K562 (cell line): ENCODE measurements at regions not wholly inside any gene's neighbourhood (a gene's known extent, or its start where the extent isn't known, plus 50 kb on each side); places are given as distances from the start of the nearest gene placed in this dataset.

Experiments used
- ATAC-seq: fragments of 200-7000 bp; cut with Tn5 transposase; 3 replicates; pipeline ENCODE4 v1.9.1; 2020; ENCODE audit warnings: moderate library complexity
- BruUV-seq: library from RNA; stranded (reverse); fragments of 400-500 nt; replicated peaks from 2 replicates; lab custom pipeline; 2021; lab: Mats Ljungman, UMichigan
- CTCF ChIA-PET: fragments of 300-600 bp; formaldehyde crosslinking; extraction: SDS; loops from one replicate; lab custom pipeline; 2021; ENCODE audit warnings: low intra/inter-chr PET ratio; lab: Yijun Ruan, JAX
- POLR2A ChIA-PET: fragments of 300-600, 350-650 bp; sonication (Branson Sonifier 250); formaldehyde crosslinking; extraction: SDS; loops from one replicate; lab custom pipeline; 2021; ENCODE audit warnings: antibody characterized with exemption, inconsistent platforms; lab: Yijun Ruan, JAX
- DNase-seq, 4 experiments: peaks; one replicate each; pipeline versions ENCODE4 v3.0.0 to v3.0.0-alpha.2; 2011 to 2018; ENCODE audit warnings: low spot score in 3 of 4, mixed read lengths in 3 of 4; ENCODE audit errors: extremely low read depth in 1 of 4
- FAIRE-seq: peaks from 2 replicates; lab custom pipeline; 2011; peaks lifted over from hg19 to GRCh38; lab: Jason Lieb, UNC
- H2AFZ ChIP-seq: 2 replicates; pipeline ENCODE4 v1.6.0; 2011; ENCODE audit warnings: low read depth, low read length, control low read depth, inconsistent platforms
- H3K27ac ChIP-seq: fragments of 200-600 bp; 3 replicates; pipeline ENCODE4 v1.8.0; 2011; ENCODE audit warnings: low read depth, mild to moderate bottlenecking, control low read depth, inconsistent platforms, low read length, moderate library complexity, mixed read lengths; ENCODE audit errors: extremely low read depth
- H3K27me3 ChIP-seq, 2 experiments: fragments of 300-600 bp in 1 of 2; 2 replicates in 1 of 2; 3 replicates in 1 of 2; pipeline versions ENCODE4 v1.6.0 to v1.8.0; 2011; ENCODE audit warnings: inconsistent platforms in 2 of 2, low read length in 2 of 2, mild to moderate bottlenecking in 1 of 2, mixed read lengths in 1 of 2, moderate library complexity in 1 of 2; ENCODE audit not compliant: control insufficient read depth in 2 of 2, insufficient read depth in 2 of 2
- H3K36me3 ChIP-seq: fragments of 300-600 bp; 3 replicates; pipeline ENCODE4 v1.8.0; 2011; ENCODE audit warnings: mild to moderate bottlenecking, low read length, inconsistent platforms; ENCODE audit not compliant: control insufficient read depth, insufficient read depth
- H3K4me1 ChIP-seq, 2 experiments: fragments of 200-600 bp in 1 of 2; replicated peaks in 1 of 2; 2 replicates in 1 of 2; 3 replicates in 1 of 2; pipeline versions ENCODE4 v1.5.1 to v1.8.0; 2011; ENCODE audit warnings: inconsistent platforms in 2 of 2, low read length in 2 of 2, mild to moderate bottlenecking in 1 of 2, mixed read lengths in 1 of 2, moderate library complexity in 1 of 2; ENCODE audit not compliant: control insufficient read depth in 2 of 2, insufficient read depth in 2 of 2
- H3K4me2 ChIP-seq: 2 replicates; pipeline ENCODE4 v1.6.1; 2011; ENCODE audit warnings: low read length, control low read depth, inconsistent platforms, mixed read lengths; ENCODE audit not compliant: insufficient read depth
- H3K4me3 ChIP-seq: fragments of 200-600 bp; sonication (generic), shearing (Covaris generic); 2 replicates; pipeline ENCODE4 v1.5.1; 2016; ENCODE audit warnings: control low read depth, inconsistent platforms
- H3K79me2 ChIP-seq: fragments of 200-600 bp; 3 replicates; pipeline ENCODE4 v1.8.0; 2011; ENCODE audit warnings: low read length, inconsistent platforms; ENCODE audit not compliant: control insufficient read depth, insufficient read depth
- H3K9ac ChIP-seq, 2 experiments: 2 replicates each; pipeline versions ENCODE4 v1.6.0 to v1.6.1; 2011; ENCODE audit warnings: low read depth in 2 of 2, low read length in 2 of 2, control low read depth in 1 of 2, inconsistent platforms in 1 of 2, mild to moderate bottlenecking in 1 of 2, mixed read lengths in 1 of 2; ENCODE audit not compliant: insufficient read depth in 1 of 2
- H3K9me1 ChIP-seq: one replicate; pipeline ENCODE4 v1.6.0; 2011; ENCODE audit warnings: inconsistent platforms, mild to moderate bottlenecking, low read length, moderate library complexity; ENCODE audit not compliant: control insufficient read depth, insufficient read depth
- H3K9me3 ChIP-seq: replicated peaks from 2 replicates; pipeline ENCODE4 v1.5.1; 2011; ENCODE audit warnings: low read depth, low read length, inconsistent platforms; ENCODE audit not compliant: control insufficient read depth, insufficient read depth
- H4K20me1 ChIP-seq: replicated peaks from 2 replicates; pipeline ENCODE4 v1.6.1; 2011; ENCODE audit warnings: low read length, inconsistent platforms, mixed read lengths; ENCODE audit not compliant: control insufficient read depth, insufficient read depth
- EGR1 ChIP-seq: fragments of 450-650 bp; conservative IDR thresholded peaks from 2 replicates; pipeline ENCODE4 v1.6.1; 2017; ENCODE audit warnings: mild to moderate bottlenecking
- HDAC8 ChIP-seq: fragments of 450-650 bp; IDR thresholded peaks from 2 replicates; pipeline ENCODE4 v1.6.1; 2016; ENCODE audit warnings: mild to moderate bottlenecking, missing genetic modification characterization, moderate library complexity, missing compliant biosample characterization
- MAFG ChIP-seq: fragments of 450-650 bp; conservative IDR thresholded peaks from 2 replicates; pipeline ENCODE4 v1.6.1; 2016; ENCODE audit warnings: missing genetic modification characterization, missing compliant biosample characterization
- NCOA1 ChIP-seq: fragments of 450-650 bp; IDR thresholded peaks from 2 replicates; pipeline ENCODE4 v1.6.1; 2016; ENCODE audit warnings: low read depth
- NFE2 ChIP-seq: IDR thresholded peaks from 2 replicates; pipeline ENCODE4 v1.6.1; 2014; ENCODE audit warnings: antibody characterized with exemption, low read depth
- PATZ1 ChIP-seq: fragments of 250-450 bp; sonication (Bioruptor Pico); IDR thresholded peaks from 2 replicates; pipeline ENCODE4 v1.5.0; 2020; ENCODE audit warnings: mild to moderate bottlenecking, borderline replicate concordance
- RBM22 ChIP-seq: fragments of 200-400 bp; formaldehyde crosslinking; IDR thresholded peaks from 2 replicates; pipeline ENCODE4 v1.6.1; 2018; ENCODE audit warnings: low read length, low read depth; ENCODE audit not compliant: poor library complexity, severe bottlenecking
- SAFB ChIP-seq: fragments of 200-400 bp; formaldehyde crosslinking; IDR thresholded peaks from 2 replicates; pipeline ENCODE4 v1.6.1; 2017; ENCODE audit warnings: low read depth, low read length, borderline replicate concordance
- ZNF316 ChIP-seq: fragments of 450-650 bp; IDR thresholded peaks from 2 replicates; pipeline ENCODE4 v1.6.1; 2016
- WGBS: fragments of 100-300 bp; shearing (Covaris generic); methylation state at CpG from one replicate; pipeline ENCODE4 v1.1.6; 2016; ENCODE audit warnings: low coverage, mixed read lengths; ENCODE audit not compliant: insufficient coverage; ENCODE audit errors: missing lambda C conversion rate; 5-methylcytosine and 5-hydroxymethylcytosine counted together
- in situ Hi-C: fragments of 300-500 bp; cut with MboI; formaldehyde crosslinking; loops from 4 replicates; pipeline ENCODE4 v1.15.0; 2018; ENCODE audit warnings: inconsistent platforms, mixed read lengths
- intact Hi-C: fragments of 100-400 bp; cut with micrococcal nuclease; formaldehyde crosslinking; loops from 2 replicates; pipeline ENCODE4 v1.14.2; 2022
- TF ChIP-seq, protein P1 (sequence below), 2 experiments: fragments of 450-650 bp in 1 of 2; sonication (generic) in 1 of 2; formaldehyde crosslinking; conservative IDR thresholded peaks; 2 replicates each; pipeline versions ENCODE4 v1.4.0 to v1.8.1; 2020 to 2022; ENCODE audit warnings: mild to moderate bottlenecking in 1 of 2, missing genetic modification reagents in 1 of 2
- TF ChIP-seq, protein P2 (sequence below): fragments of 450-650 bp; formaldehyde crosslinking; IDR thresholded peaks from 2 replicates; pipeline ENCODE4 v1.4.0; 2020; ENCODE audit warnings: mild to moderate bottlenecking, mixed read lengths

DNA sequence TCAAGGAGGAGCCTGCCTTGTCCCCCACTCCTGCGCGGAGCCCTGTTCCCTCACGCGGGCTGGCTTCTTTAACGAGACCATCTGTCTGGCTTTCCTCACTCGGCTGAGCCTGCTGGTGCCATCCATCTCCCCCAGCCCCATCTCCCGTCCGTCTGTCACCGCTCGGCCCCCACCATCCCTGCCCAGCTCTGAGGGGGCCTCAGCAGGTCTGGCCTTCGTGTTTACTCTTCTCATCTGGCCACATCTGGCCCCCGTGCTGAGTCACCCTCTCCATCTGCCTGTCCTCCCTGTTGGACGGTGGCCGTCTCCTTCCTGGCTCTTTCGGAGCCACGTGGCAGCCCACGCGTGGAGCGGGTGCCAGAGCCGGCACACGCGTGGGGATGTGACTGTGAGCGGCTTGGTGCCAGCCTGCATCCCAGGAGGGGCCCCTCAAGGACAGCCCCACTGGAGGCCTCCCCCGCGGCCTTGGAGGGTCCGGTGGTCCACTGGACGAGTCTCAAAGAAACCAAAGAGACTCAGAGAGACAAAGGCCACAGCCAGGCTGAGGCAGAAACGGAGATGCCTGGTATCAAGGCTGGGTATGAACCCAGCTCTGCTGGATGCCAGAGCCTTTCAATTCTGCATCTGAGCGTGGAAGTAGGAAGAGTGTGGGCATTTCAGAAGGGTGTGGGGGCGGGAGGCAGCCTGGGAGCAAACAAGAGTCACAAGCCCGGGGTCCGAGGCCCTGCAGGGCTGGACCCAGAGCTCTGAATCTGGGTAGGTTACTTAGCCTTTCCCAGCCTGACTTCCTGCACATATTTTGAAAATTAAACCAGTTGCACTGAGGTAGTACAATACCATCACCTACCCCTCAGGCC is 76.7 kb upstream of the UNC5A start (continued):
- TF ChIP-seq RBM22: no peak
- TF ChIP-seq NCOA1: no peak
- TF ChIP-seq, protein P1, sequence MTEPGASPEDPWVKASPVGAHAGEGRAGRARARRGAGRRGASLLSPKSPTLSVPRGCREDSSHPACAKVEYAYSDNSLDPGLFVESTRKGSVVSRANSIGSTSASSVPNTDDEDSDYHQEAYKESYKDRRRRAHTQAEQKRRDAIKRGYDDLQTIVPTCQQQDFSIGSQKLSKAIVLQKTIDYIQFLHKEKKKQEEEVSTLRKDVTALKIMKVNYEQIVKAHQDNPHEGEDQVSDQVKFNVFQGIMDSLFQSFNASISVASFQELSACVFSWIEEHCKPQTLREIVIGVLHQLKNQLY (CRISPR knock-in tag; conservative IDR thresholded peaks at IDR 0.05): no peak
- TF ChIP-seq EGR1: 0 out of 2 replicates have a peak, but pooled peaks have one; percentile 15
- peak; percentile 63; the same call in 1 of the 2 replicates for TF ChIP-seq NFE2
- peak; percentile 52 for TF ChIP-seq MAFG (tag)
- TF ChIP-seq SAFB: peak; percentile 79; the same call in 1 of the 2 replicates
- peak; percentile 59 for TF ChIP-seq ZNF316

- CTCF ChIA-PET: no interaction called here
- DNase-seq: no peak
- Histone ChIP-seq H4K20me1 (peaks cover 5% of the 10 kb centered on the region), H3K27me3 (peaks cover 67 to 90% of the 10 kb centered on the region in 2 experiments), H3K36me3 (no peaks in the 10 kb centered on the region), H3K9me3 (no peaks in the 10 kb centered on the region; the same call in 1 of the 2 replicates), H3K4me3 (no peak overlapping the region), H3K27ac (no peak overlapping the region), H3K79me2 (no peaks in the 10 kb centered on the region), H3K9ac (no peak overlapping the region), H3K4me1 (peaks cover 0 to 12% of the 10 kb centered on the region in 2 experiments; a peak in 1 of 5 replicates), H3K4me2 (no peak overlapping the region), H2AFZ (no peak overlapping the region), H3K9me1 (no peaks in the 10 kb centered on the region)
- intact Hi-C loops (no loop called here), in situ Hi-C loops (no loop called here)
- no peak for ATAC-seq
- no TSS peak for BruUV-seq
- WGBS: 1% methylated on average over 11 of the region's 12 CpGs
- FAIRE-seq: no peak
- POLR2A ChIA-PET: interaction anchor here (0.7 kb wide), 1 partner anchor 12 kb away, joined by 3 read pairs; no protein-coding TSS in a partner anchor
- TF ChIP-seq HDAC8 (tag) (no peak), PATZ1 (CRISPR knock-in tag) (no peak)
- TF ChIP-seq, protein P2, sequence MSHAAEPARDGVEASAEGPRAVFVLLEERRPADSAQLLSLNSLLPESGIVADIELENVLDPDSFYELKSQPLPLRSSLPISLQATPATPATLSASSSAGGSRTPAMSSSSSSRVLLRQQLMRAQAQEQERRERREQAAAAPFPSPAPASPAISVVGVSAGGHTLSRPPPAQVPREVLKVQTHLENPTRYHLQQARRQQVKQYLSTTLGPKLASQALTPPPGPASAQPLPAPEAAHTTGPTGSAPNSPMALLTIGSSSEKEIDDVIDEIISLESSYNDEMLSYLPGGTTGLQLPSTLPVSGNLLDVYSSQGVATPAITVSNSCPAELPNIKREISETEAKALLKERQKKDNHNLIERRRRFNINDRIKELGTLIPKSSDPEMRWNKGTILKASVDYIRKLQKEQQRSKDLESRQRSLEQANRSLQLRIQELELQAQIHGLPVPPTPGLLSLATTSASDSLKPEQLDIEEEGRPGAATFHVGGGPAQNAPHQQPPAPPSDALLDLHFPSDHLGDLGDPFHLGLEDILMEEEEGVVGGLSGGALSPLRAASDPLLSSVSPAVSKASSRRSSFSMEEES (CRISPR knock-in tag): no peak
Observed at GRCh38 chr5:176734756-176735342, 75.5 kb upstream of the UNC5A start.
